NCI-H187 (cell line): ENCODE measurements at regions not wholly inside any gene's neighbourhood (a gene's known extent, or its start where the extent isn't known, plus 50 kb on each side); places are given as distances from the start of the nearest gene placed in this dataset.
"Not testable (repeated sequence)": the region's sequence is repeated elsewhere in the genome, so short reads cannot be mapped to it uniquely, and the experiment has no call there.

ENCODE experiments used
- DNase-seq, 2 experiments: peaks; one replicate each; lab custom pipeline; 2025; lab: John Stamatoyannopoulos, UW

- no peak for DNase-seq
Observed at GRCh38 chr6:139996253-139996834, 621.9 kb upstream of the CITED2 start.

GRCh38 chr6:139994998-139995397 lies 620.5 kb upstream of the CITED2 start:
- no peak for DNase-seq

GRCh38 chr6:139990856-139991465 lies 616.5 kb upstream of the CITED2 start:
- DNase-seq = no peak

- no peak for DNase-seq
Observed at GRCh38 chr6:139990026-139990686, 615.7 kb upstream of the CITED2 start.

- no peak for DNase-seq
Observed at GRCh38 chr6:139988685-139989084, 614.2 kb upstream of the CITED2 start.

GRCh38 chr6:139987091-139987490 lies 612.6 kb upstream of the CITED2 start:
- DNase-seq = no peak

- no peak for DNase-seq
Observed at GRCh38 chr6:139985236-139985815, 610.9 kb upstream of the CITED2 start.

GRCh38 chr6:139984317-139984716 lies 609.9 kb upstream of the CITED2 start:
- DNase-seq = no peak

- DNase-seq = no peak
Observed at GRCh38 chr6:139983555-139984276, 609.3 kb upstream of the CITED2 start.

GRCh38 chr6:139982652-139983295 lies 608.3 kb upstream of the CITED2 start:
- no peak for DNase-seq

- DNase-seq = no peak
Observed at GRCh38 chr6:139982195-139982594, 607.7 kb upstream of the CITED2 start.

GRCh38 chr6:139981768-139982181 lies 607.3 kb upstream of the CITED2 start:
- DNase-seq = no peak

- DNase-seq = no peak
Observed at GRCh38 chr6:139981066-139981624, 606.7 kb upstream of the CITED2 start.

GRCh38 chr6:139980631-139981030 lies 606.2 kb upstream of the CITED2 start:
- not testable (repeated sequence) for DNase-seq

GRCh38 chr6:139979021-139979725 lies 604.7 kb upstream of the CITED2 start:
- no peak for DNase-seq

- no peak for DNase-seq
Observed at GRCh38 chr6:139977887-139978332, 603.5 kb upstream of the CITED2 start.

- no peak for DNase-seq
Observed at GRCh38 chr6:139973669-139974344, 599.4 kb upstream of the CITED2 start.

- no peak for DNase-seq
Observed at GRCh38 chr6:139972116-139972515, 597.7 kb upstream of the CITED2 start.

- DNase-seq = no peak
Observed at GRCh38 chr6:139970591-139970991, 596.1 kb upstream of the CITED2 start.

- no peak for DNase-seq
Observed at GRCh38 chr6:139967497-139967896, 593.0 kb upstream of the CITED2 start.
